Neural progenitor cell (in vitro differentiated cells): ENCODE measurements at regions not wholly inside any gene's neighbourhood (a gene's known extent, or its start where the extent isn't known, plus 50 kb on each side); places are given as distances from the start of the nearest gene placed in this dataset.
"Not testable (repeated sequence)": the region's sequence is repeated elsewhere in the genome, so short reads cannot be mapped to it uniquely, and the experiment has no call there.

Experiments
- DNase-seq: peaks from one replicate; pipeline ENCODE4 v3.0.0-alpha.2; 2016; ENCODE audit warnings: low spot score
- H2AFZ ChIP-seq: fragments of 200-600 bp; sonication (generic); replicated peaks from 2 replicates; pipeline ENCODE4 v1.6.1; 2016; ENCODE audit warnings: antibody characterized with exemption
- H3F3A ChIP-seq: fragments of 200-600 bp; sonication (generic); 2 replicates; pipeline ENCODE4 v1.6.1; 2016; ENCODE audit warnings: antibody characterized with exemption, low read depth
- H3K27ac ChIP-seq: fragments of 200-600 bp; sonication (generic); 2 replicates; pipeline ENCODE4 v1.5.1; 2016; ENCODE audit warnings: mild to moderate bottlenecking
- H3K27me3 ChIP-seq: fragments of 200-600 bp; sonication (generic); 2 replicates; pipeline ENCODE4 v1.6.1; 2016; ENCODE audit warnings: mild to moderate bottlenecking, moderate library complexity
- H3K36me3 ChIP-seq: fragments of 200-600 bp; sonication (generic); 2 replicates; pipeline ENCODE4 v1.5.1; 2016
- H3K4me1 ChIP-seq: fragments of 200-600 bp; sonication (generic); 2 replicates; pipeline ENCODE4 v1.6.1; 2016; ENCODE audit warnings: mixed run types
- H3K4me2 ChIP-seq: fragments of 200-600 bp; sonication (generic); 2 replicates; pipeline ENCODE4 v1.6.1; 2016
- H3K4me3 ChIP-seq: fragments of 200-600 bp; sonication (generic); 2 replicates; pipeline ENCODE4 v1.5.1; 2016
- H3K79me2 ChIP-seq: fragments of 200-600 bp; sonication (generic); 2 replicates; pipeline ENCODE4 v1.6.1; 2016; ENCODE audit warnings: low read depth
- H3K9ac ChIP-seq: fragments of 200-600 bp; sonication (generic); 2 replicates; pipeline ENCODE4 v1.6.1; 2016
- H3K9me3 ChIP-seq: fragments of 200-600 bp; sonication (generic); 2 replicates; pipeline ENCODE4 v1.5.1; 2016; ENCODE audit warnings: low read depth
- H4K20me1 ChIP-seq: fragments of 200-600 bp; sonication (generic); 2 replicates; pipeline ENCODE4 v1.6.1; 2016; ENCODE audit warnings: low read depth
- H3K27ac Mint-ChIP-seq: 3 replicates; pipeline ENCODE4 v1.8.0; 2021; ENCODE audit warnings: mixed read lengths
- H3K27me3 Mint-ChIP-seq: 2 replicates; pipeline ENCODE4 v1.8.0; 2022; ENCODE audit warnings: low read depth, mild to moderate bottlenecking, inconsistent platforms, moderate library complexity, mixed read lengths; ENCODE audit not compliant: insufficient read depth
- H3K36me3 Mint-ChIP-seq: 3 replicates; pipeline ENCODE4 v1.8.0; 2021; ENCODE audit warnings: mixed read lengths
- H3K4me1 Mint-ChIP-seq: 3 replicates; pipeline ENCODE4 v1.8.0; 2021; ENCODE audit warnings: mixed read lengths
- H3K4me3 Mint-ChIP-seq: 3 replicates; pipeline ENCODE4 v1.8.0; 2021; ENCODE audit warnings: mild to moderate bottlenecking, moderate library complexity, mixed read lengths
- H3K9me3 Mint-ChIP-seq: 3 replicates; pipeline ENCODE4 v1.8.0; 2020; ENCODE audit warnings: mixed read lengths
- EZH2 ChIP-seq: fragments of 200-600 bp; sonication (generic); IDR thresholded peaks from 2 replicates; pipeline ENCODE4 v1.6.1; 2017; ENCODE audit warnings: antibody characterized with exemption, mild to moderate bottlenecking, moderate library complexity
- EZH2phosphoT487 ChIP-seq: fragments of 200-600 bp; sonication (generic); IDR thresholded peaks from 2 replicates; pipeline ENCODE4 v1.6.1; 2017; ENCODE audit warnings: antibody characterized with exemption
- TF ChIP-seq, protein P1 (sequence below): fragments of 200-600 bp; sonication (generic); IDR thresholded peaks from 2 replicates; pipeline ENCODE4 v1.5.1; 2017; ENCODE audit warnings: antibody characterized with exemption, mild to moderate bottlenecking

DNA sequence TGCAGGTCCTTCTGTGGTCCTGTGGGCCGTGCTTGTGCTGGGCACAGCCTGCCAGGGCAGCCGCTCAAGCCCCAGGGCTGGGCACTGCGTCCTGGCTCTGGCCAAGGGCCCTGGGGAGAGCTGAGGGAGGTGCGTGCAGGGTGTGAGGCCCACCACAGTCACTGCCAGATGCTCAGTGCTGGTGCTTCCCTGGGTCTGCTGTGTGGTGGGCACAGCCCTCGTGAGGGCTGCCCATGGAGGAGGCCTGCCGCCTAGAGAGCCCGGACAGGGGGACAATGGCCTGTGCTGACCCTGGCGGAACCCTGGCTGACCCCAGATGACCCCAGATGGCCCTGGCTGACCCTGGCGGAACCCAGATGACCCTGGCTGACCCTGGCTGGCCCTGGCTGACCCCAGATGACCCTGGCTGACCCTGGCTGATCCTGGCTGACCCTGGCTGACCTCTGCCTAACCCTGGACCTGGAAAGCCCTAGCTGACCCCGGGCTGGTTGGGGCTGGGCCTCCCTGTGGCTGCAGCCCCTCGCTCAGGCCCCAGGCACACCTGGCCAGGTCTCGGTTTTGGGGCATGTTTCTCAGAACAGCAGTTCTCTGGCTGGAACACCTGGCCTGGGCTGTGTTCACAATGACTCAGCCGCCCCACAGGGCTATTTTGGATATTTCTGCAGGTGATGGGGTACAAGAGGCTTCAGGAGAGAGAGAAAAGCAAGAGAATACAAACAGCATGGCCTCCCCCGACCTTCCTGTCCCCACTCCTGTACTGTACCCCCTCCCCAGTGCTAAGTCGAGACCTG is 55.4 kb downstream of the TMEM121 start:
- Histone ChIP-seq H3K4me1 (no peaks in the 10 kb centered on the region), H3K27me3 (no peaks in the 10 kb centered on the region), H3K27ac (no peak overlapping the region), H4K20me1 (no peaks in the 10 kb centered on the region), H3K36me3 (no peaks in the 10 kb centered on the region), H3K79me2 (no peaks in the 10 kb centered on the region), H3F3A (peaks cover 13% of the 10 kb centered on the region), H3K9ac (no peak overlapping the region), H3K9me3 (peaks cover 12% of the 10 kb centered on the region), H3K4me2 (no peak overlapping the region), H3K4me3 (no peak overlapping the region), H2AFZ (no peak overlapping the region)
- Mint-ChIP-seq H3K27ac (no peak overlapping the region), H3K4me1 (no peaks in the 10 kb centered on the region), H3K36me3 (peaks cover 2% of the 10 kb centered on the region), H3K27me3 (peaks cover 4% of the 10 kb centered on the region), H3K9me3 (peaks cover 31% of the 10 kb centered on the region), H3K4me3 (no peak overlapping the region)
- TF ChIP-seq EZH2phosphoT487 = no peak
- no peak for DNase-seq

DNA sequence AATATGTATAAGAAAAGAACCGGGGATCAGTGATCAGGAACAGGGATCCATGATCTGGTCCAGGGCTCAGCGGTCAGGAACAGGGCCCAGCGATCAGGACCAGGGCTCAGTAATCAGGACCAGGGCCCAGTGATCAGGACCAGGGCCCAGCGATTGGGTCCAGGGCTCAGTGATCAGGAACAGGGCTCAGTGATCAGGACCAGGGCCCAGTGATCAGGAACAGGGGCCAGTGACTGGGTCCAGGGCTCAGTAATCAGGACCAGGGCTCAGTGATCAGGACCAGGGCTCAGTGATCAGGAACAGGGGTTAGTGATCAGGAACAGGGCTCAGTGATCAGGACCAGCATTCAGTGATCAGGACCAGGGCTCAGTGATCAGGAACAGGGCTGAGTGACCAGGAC is 56.3 kb downstream of the TMEM121 start:
- no peaks in the 10 kb centered on the region for H3K79me2 ChIP-seq

DNA sequence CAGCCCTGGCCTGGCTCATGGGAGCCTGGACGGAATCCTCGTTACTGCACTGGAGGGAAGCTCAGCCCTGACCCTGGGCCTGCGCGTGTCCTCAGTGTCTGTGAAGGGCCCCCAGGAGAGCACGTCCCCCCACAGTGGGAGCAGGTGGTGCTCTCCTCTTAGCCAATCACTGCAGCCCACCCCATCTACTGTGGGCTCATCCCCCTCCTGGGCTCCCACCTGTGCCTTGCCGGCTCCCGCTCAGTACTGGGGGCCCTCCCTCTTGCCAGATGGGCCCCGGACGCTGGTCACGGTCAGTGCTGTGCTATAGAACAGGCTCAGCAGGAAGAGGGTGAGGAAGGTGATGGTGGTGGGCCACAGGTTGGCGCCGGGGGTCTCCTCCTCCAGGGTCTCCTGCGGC is 57.5 kb downstream of the TMEM121 start:
- H3K27me3 ChIP-seq, H3K9me3 ChIP-seq, H3K4me1 ChIP-seq, H3K4me2 ChIP-seq, H3K27ac ChIP-seq, H3K9ac ChIP-seq, H3F3A ChIP-seq, H3K79me2 ChIP-seq, H3K4me1 Mint-ChIP-seq, H4K20me1 ChIP-seq, H3K27me3 Mint-ChIP-seq, H3K36me3 Mint-ChIP-seq, DNase-seq, H3K36me3 ChIP-seq, H2AFZ ChIP-seq, H3K4me3 Mint-ChIP-seq, H3K4me3 ChIP-seq, H3K27ac Mint-ChIP-seq: not testable (repeated sequence)
- H3K9me3 Mint-ChIP-seq = peaks cover 21% of the 10 kb centered on the region

More for the DNA sequence above, 56.3 kb downstream of the TMEM121 start:
- Histone ChIP-seq H3K4me3 (no peak overlapping the region), H3K36me3 (no peaks in the 10 kb centered on the region), H3K4me1 (no peaks in the 10 kb centered on the region), H4K20me1 (no peaks in the 10 kb centered on the region), H3F3A (peaks cover 7% of the 10 kb centered on the region), H3K27ac (no peak overlapping the region), H3K4me2 (no peak overlapping the region), H3K9ac (no peak overlapping the region), H3K9me3 (peaks cover 8% of the 10 kb centered on the region), H3K27me3 (no peaks in the 10 kb centered on the region), H2AFZ (no peak overlapping the region)
- Mint-ChIP-seq H3K27ac (no peak overlapping the region), H3K4me3 (peak overlapping the region; percentile 52), H3K9me3 (peaks cover 29% of the 10 kb centered on the region), H3K27me3 (peaks cover 4% of the 10 kb centered on the region), H3K36me3 (peaks cover 2% of the 10 kb centered on the region), H3K4me1 (no peaks in the 10 kb centered on the region)
- peak; percentile 18 for DNase-seq
- TF ChIP-seq EZH2phosphoT487 (no peak), EZH2 (no peak)
- TF ChIP-seq, protein P1, sequence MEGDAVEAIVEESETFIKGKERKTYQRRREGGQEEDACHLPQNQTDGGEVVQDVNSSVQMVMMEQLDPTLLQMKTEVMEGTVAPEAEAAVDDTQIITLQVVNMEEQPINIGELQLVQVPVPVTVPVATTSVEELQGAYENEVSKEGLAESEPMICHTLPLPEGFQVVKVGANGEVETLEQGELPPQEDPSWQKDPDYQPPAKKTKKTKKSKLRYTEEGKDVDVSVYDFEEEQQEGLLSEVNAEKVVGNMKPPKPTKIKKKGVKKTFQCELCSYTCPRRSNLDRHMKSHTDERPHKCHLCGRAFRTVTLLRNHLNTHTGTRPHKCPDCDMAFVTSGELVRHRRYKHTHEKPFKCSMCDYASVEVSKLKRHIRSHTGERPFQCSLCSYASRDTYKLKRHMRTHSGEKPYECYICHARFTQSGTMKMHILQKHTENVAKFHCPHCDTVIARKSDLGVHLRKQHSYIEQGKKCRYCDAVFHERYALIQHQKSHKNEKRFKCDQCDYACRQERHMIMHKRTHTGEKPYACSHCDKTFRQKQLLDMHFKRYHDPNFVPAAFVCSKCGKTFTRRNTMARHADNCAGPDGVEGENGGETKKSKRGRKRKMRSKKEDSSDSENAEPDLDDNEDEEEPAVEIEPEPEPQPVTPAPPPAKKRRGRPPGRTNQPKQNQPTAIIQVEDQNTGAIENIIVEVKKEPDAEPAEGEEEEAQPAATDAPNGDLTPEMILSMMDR = no peak

DNA sequence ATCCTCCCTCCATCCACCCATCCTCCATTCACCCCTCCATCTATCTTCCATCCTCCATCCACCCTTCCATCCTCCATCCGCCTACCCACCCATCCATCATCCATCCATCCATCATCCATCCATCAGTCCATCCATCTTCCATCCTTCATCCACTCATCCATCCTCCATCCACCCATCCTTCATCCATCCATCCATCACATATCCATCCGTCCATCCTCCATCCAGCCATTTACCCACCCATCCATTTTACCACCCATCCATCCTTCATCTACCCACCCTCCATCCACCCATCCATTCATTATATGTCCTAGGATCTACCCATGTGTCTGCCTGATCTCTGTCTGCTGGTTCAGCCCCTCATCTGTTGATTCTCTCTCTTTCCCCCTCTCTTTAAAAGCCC is 58.9 kb downstream of the TMEM121 start:
- not testable (repeated sequence) for H3K36me3 Mint-ChIP-seq, H3K4me3 ChIP-seq, H2AFZ ChIP-seq, H3K27me3 ChIP-seq, H3K4me2 ChIP-seq, H3K36me3 ChIP-seq, H3K27ac ChIP-seq, H4K20me1 ChIP-seq, H3K79me2 ChIP-seq, H3K4me3 Mint-ChIP-seq, H3K9me3 ChIP-seq, DNase-seq, H3K9ac ChIP-seq, H3F3A ChIP-seq, H3K4me1 Mint-ChIP-seq, H3K27me3 Mint-ChIP-seq, H3K27ac Mint-ChIP-seq, H3K4me1 ChIP-seq
- peaks cover 25% of the 10 kb centered on the region for H3K9me3 Mint-ChIP-seq

DNA sequence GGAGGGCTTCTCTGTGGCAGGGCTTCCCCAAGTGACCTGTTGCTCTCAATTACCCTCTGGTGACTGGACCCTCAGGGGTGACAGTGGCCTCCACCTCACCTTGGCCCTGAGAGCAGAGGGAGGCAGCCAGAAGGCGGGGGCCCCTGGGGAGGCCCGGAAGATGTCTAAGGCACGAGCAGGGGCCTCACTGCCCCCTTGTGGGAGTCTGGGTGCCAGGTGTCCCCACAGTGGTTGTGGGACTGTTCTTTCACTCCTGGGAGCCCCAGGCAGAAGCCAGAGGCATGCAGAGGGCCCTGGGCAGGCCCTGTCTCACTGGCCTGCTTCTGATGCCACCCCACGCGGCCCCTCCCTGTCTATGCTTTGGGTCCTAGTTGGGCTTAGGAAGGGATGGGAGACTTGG is 59.3 kb downstream of the TMEM121 start:
- not testable (repeated sequence) for H3K36me3 Mint-ChIP-seq

DNA sequence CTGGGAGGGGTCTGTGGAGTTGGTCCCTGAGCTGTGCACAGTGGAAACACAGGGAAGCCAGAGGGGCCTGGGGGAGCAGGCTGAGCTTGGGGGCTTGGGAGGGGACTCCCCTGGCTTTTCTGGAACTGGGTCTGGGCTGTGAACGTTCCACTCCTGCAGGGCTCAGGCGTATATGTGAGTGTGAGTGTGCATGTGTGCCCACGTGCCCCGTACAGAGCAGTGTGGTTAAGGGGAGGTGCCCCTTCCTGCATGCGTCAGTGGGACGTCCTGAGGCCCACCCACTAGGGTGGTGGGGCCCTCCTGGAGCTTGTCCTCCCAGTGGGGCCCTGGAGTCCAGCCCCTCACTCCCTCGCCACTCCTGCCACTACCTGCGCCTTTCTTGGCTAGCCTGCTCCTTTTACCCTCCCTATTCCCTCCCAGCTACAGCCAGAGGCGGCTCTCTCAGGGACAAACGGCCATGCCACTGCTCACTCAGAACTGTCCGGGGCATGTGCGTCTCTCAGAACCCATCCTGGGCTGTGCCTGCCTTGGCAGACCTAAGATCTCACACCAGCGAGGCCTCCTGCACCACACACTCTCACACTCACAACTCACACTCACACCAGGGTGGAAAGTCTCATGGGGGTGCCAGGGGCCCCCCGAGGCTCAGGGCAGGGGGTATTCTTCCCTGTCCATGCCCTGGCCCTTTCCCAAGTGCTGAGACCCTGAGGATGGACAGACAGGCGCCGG is 59.9 kb downstream of the TMEM121 start:
- not testable (repeated sequence) for H3K36me3 ChIP-seq, H2AFZ ChIP-seq, H3K9ac ChIP-seq, H3F3A ChIP-seq, H3K27me3 Mint-ChIP-seq, H3K4me1 ChIP-seq, H3K4me1 Mint-ChIP-seq, H3K9me3 ChIP-seq, H4K20me1 ChIP-seq, H3K79me2 ChIP-seq, H3K4me3 ChIP-seq, H3K36me3 Mint-ChIP-seq, H3K27ac ChIP-seq, H3K27me3 ChIP-seq, H3K4me3 Mint-ChIP-seq, DNase-seq, H3K4me2 ChIP-seq, H3K27ac Mint-ChIP-seq
- peaks cover 21% of the 10 kb centered on the region for H3K9me3 Mint-ChIP-seq

More for the DNA sequence above, 59.3 kb downstream of the TMEM121 start:
- not testable (repeated sequence) for H3K4me1 ChIP-seq, H3K9ac ChIP-seq, H3K4me3 ChIP-seq, H3F3A ChIP-seq, H3K4me2 ChIP-seq, H3K79me2 ChIP-seq, H3K27ac Mint-ChIP-seq, H4K20me1 ChIP-seq, H3K9me3 ChIP-seq, H3K27me3 Mint-ChIP-seq, H3K27ac ChIP-seq, H3K27me3 ChIP-seq, H3K36me3 ChIP-seq, H3K4me3 Mint-ChIP-seq, DNase-seq, H2AFZ ChIP-seq, H3K4me1 Mint-ChIP-seq
- peaks cover 22% of the 10 kb centered on the region for H3K9me3 Mint-ChIP-seq

DNA sequence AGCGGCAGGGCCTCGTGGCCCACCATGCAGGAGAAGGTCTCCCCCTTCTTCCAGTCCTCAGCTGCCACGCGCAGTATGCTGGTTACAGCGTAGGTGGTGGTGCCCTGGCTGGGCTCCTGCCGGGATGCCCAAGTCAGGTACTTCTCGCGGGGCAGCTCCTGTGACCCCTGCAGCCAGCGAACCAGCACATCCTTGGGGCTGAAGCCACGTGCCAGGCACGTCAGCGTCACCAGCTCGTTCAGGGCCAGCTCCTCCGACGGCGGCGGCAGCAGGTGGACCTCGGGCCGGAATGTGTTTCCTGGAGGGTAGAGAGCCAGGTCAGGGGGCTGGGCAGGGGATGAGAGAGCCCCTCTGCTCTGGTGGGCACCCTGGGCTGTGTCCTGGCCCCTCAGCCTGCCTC is 60.7 kb downstream of the TMEM121 start:
- not testable (repeated sequence) for H3K27ac ChIP-seq, H4K20me1 ChIP-seq, H3K4me2 ChIP-seq, H3K36me3 ChIP-seq, H3K4me3 ChIP-seq, H3K4me1 ChIP-seq, H3K27me3 ChIP-seq, H3F3A ChIP-seq, DNase-seq, H3K36me3 Mint-ChIP-seq, H3K27me3 Mint-ChIP-seq, H3K9me3 ChIP-seq, H3K4me3 Mint-ChIP-seq, H3K4me1 Mint-ChIP-seq, H3K27ac Mint-ChIP-seq, H3K9ac ChIP-seq, H3K79me2 ChIP-seq, H2AFZ ChIP-seq
- peaks cover 20% of the 10 kb centered on the region for H3K9me3 Mint-ChIP-seq
